Brain microvascular endothelial cell (primary cell): ENCODE measurements at regions not wholly inside any gene's neighbourhood (a gene's known extent, or its start where the extent isn't known, plus 50 kb on each side); places are given as distances from the start of the nearest gene placed in this dataset.

ENCODE experiments used
- DNase-seq: peaks from one replicate; pipeline ENCODE4 v3.0.0-alpha.2; 2020
- H3K27ac ChIP-seq: fragments of 250-450 bp; sonication (Bioruptor Pico); 2 replicates; pipeline ENCODE4 v1.5.1; 2020; ENCODE audit warnings: mild to moderate bottlenecking, moderate library complexity
- H3K27me3 ChIP-seq: fragments of 250-450 bp; sonication (Bioruptor Pico); replicated peaks from 2 replicates; pipeline ENCODE4 v1.5.1; 2020; ENCODE audit warnings: mild to moderate bottlenecking
- H3K36me3 ChIP-seq: fragments of 250-450 bp; sonication (Bioruptor Pico); replicated peaks from 2 replicates; pipeline ENCODE4 v1.5.1; 2020; ENCODE audit warnings: mild to moderate bottlenecking
- H3K4me3 ChIP-seq: 2 replicates; pipeline ENCODE4 v1.5.1; 2011; ENCODE audit warnings: low read depth, mild to moderate bottlenecking, control low read depth, low read length, moderate library complexity
- CTCF ChIP-seq: IDR thresholded peaks from 2 replicates; pipeline ENCODE4 v1.5.1; 2011; ENCODE audit warnings: low read depth, mild to moderate bottlenecking, moderate library complexity, low read length, control low read depth, inconsistent platforms; ENCODE audit errors: missing control alignments
- in situ Hi-C: cut with HindIII; loops from 2 replicates; pipeline ENCODE4 v1.10.0; 2017; ENCODE audit warnings: low sequenced_read_pairs, low pct_ligation_motif_present

DNA sequence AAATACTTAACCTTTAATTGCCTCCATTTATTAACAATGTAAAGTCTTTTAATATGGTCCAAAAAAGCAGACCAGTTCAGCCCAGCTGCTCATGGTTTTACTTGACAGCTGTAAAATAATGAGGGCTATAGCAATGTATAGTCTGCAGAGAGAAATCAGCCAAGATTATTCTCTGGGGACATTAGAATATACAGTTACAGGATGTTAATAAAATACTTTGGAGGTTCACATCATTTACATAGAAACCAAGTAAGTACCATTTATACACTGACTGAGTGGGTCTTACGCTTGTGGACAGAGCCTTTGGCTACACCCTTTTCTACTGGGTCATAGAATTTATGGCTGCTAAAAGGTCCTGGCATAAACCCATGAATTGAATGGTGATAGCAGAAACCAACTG is 340.7 kb upstream of the CELF2 start:
- no peak for TF ChIP-seq CTCF
- in situ Hi-C loops: no loop called here
- Histone ChIP-seq H3K4me3 (no peak overlapping the region), H3K36me3 (no peaks in the 10 kb centered on the region), H3K27me3 (no peaks in the 10 kb centered on the region), H3K27ac (no peak overlapping the region)
- no peak for DNase-seq

DNA sequence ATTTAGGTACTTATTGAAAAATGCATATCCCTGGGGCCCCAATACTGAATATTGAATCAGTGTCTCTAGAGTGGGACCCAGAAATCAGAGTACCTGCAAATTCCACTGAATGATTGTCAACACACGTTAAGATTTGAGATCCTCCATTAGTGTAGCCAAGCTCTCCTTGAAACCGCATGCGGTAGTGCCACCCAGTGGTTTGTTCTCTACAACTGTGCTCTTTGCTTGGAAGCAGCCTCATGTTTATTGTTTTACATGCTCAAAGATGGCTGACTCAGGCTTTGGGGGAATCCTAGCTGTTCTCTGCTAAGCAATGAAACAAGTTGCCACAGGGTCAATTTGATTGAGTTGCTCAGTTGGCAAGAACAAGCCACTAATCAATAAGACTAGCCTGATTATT is 340.2 kb upstream of the CELF2 start:
- peak; percentile 65 for TF ChIP-seq CTCF
- H3K36me3 ChIP-seq: no peaks in the 10 kb centered on the region
- no peak overlapping the region for H3K4me3 ChIP-seq
- H3K27ac ChIP-seq: no peak overlapping the region
- in situ Hi-C loops: no loop called here
- H3K27me3 ChIP-seq: no peaks in the 10 kb centered on the region
- peak; percentile 80 for DNase-seq

DNA sequence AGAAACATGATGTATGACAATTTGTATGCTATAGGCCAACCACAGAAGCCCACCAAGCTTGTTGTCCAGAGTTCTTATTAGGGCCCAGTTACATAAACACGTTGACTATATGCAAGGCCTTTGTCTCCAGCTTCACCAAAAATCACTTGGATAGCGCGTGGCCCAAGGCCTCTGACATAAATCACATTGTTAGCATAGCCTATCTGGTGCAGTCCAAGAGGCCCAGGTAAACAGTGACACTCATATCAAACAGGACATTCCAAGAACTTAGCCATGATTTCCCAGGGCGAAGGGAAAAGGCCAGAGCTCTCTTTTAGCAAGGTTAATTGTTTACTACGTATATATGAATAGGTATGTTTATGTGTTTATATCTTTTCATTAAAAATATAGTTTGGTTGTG is 337.2 kb upstream of the CELF2 start:
- no peak for TF ChIP-seq CTCF
- in situ Hi-C loops: no loop called here
- H3K4me3 ChIP-seq: no peak overlapping the region
- DNase-seq: no peak
- H3K27me3 ChIP-seq: no peaks in the 10 kb centered on the region
- no peak overlapping the region for H3K27ac ChIP-seq
- H3K36me3 ChIP-seq: no peaks in the 10 kb centered on the region

DNA sequence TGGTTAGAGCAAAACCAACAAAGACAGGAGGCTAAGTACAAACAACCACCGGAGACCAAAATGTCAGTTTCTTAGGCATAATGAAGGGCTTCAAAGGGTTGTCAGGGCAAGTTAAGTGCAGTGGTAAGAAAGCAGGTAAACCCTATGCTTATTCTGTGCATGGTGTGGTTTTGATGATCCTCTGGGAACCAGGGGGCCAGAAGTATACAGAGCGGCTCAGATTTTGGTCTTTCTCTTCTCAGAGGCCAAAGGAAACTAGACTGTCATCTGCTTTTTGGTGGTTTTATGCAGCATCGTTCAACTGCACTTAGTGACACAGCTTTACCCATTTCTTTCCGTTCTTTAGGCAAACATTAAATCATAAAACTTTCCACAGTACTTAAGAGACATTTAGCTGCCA is 332.7 kb upstream of the CELF2 start:
- no peak overlapping the region for H3K4me3 ChIP-seq
- H3K36me3 ChIP-seq: no peaks in the 10 kb centered on the region
- in situ Hi-C loops: no loop called here
- no peaks in the 10 kb centered on the region for H3K27me3 ChIP-seq
- TF ChIP-seq CTCF: no peak
- no peak for DNase-seq
- no peak overlapping the region for H3K27ac ChIP-seq

DNA sequence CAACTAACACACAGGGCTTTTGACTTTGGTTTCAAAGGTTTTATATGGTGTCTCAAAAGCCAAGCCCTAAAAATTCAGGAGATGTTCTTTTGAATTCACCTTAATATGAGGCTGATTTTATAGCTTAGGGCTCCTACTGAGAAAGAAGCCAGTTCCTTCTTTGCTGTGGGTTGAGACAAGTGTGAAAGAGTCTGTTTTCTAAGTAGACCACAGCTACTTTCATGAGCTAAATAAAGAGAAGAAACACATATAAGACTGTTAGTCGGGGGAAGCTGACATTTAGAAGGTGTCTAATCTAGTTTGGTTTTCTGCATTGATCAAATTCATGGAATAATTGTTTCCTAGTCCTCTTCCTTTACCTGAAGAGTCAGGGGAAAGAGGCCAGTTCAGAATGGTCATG is 332.1 kb upstream of the CELF2 start:
- H3K4me3 ChIP-seq: no peak overlapping the region
- no peak for TF ChIP-seq CTCF
- H3K36me3 ChIP-seq: no peaks in the 10 kb centered on the region
- H3K27me3 ChIP-seq: no peaks in the 10 kb centered on the region
- no peak overlapping the region for H3K27ac ChIP-seq
- no peak for DNase-seq
- in situ Hi-C loops: no loop called here

- in situ Hi-C loops: no loop called here
- no peaks in the 10 kb centered on the region for H3K27me3 ChIP-seq
- no peak for TF ChIP-seq CTCF
- no peak for DNase-seq
- no peak overlapping the region for H3K4me3 ChIP-seq
- no peaks in the 10 kb centered on the region for H3K36me3 ChIP-seq
- no peak overlapping the region for H3K27ac ChIP-seq
Observed at GRCh38 chr10:10687751-10688150, 329.9 kb upstream of the CELF2 start.
